ENCODE measurements at regions not wholly inside any gene's neighbourhood (a gene's known extent, or its start where the extent isn't known, plus 50 kb on each side); places are given as distances from the start of the nearest gene placed in this dataset.

- H3K4me3 ChIP-seq (ENCODE audit: control insufficient read depth, low read depth, low read length) = no peak overlapping the region
- no peak for DNase-seq (ENCODE audit: low read depth)
- no peak for TF ChIP-seq CTCF (IDR thresholded peaks at IDR 0.05; ENCODE audit: control insufficient read depth, insufficient read depth, low read depth, low read length, missing control alignments)
These were observed 789.8 kb upstream of the SLITRK5 start for GRCh38 chr13:86881390-86881789.

GRCh38 chr13:86882107-86882506 lies 789.1 kb upstream of the SLITRK5 start:
- TF ChIP-seq CTCF (IDR thresholded peaks at IDR 0.05; ENCODE audit: control insufficient read depth, insufficient read depth, low read depth, low read length, missing control alignments) = no peak
- H3K4me3 ChIP-seq (ENCODE audit: control insufficient read depth, low read depth, low read length) = no peak overlapping the region
- no peak for DNase-seq (ENCODE audit: low read depth)

- no peak overlapping the region for H3K4me3 ChIP-seq (ENCODE audit: control insufficient read depth, low read depth, low read length)
- no peak for DNase-seq (ENCODE audit: low read depth)
These were observed 788.3 kb upstream of the SLITRK5 start for GRCh38 chr13:86882835-86883234.

GRCh38 chr13:86892330-86892729 lies 778.8 kb upstream of the SLITRK5 start:
- TF ChIP-seq CTCF (IDR thresholded peaks at IDR 0.05; ENCODE audit: control insufficient read depth, insufficient read depth, low read depth, low read length, missing control alignments) = no peak
- no peak for DNase-seq (ENCODE audit: low read depth)
- H3K4me3 ChIP-seq (ENCODE audit: control insufficient read depth, low read depth, low read length) = no peak overlapping the region

More at GRCh38 chr13:86882835-86883234, 788.3 kb upstream of the SLITRK5 start:
- no peak for TF ChIP-seq CTCF (IDR thresholded peaks at IDR 0.05; ENCODE audit: control insufficient read depth, insufficient read depth, low read depth, low read length, missing control alignments)

GRCh38 chr13:86900906-86901305 lies 770.3 kb upstream of the SLITRK5 start:
- no peak for DNase-seq (ENCODE audit: low read depth)
- no peak overlapping the region for H3K4me3 ChIP-seq (ENCODE audit: control insufficient read depth, low read depth, low read length)
- TF ChIP-seq CTCF (IDR thresholded peaks at IDR 0.05; ENCODE audit: control insufficient read depth, insufficient read depth, low read depth, low read length, missing control alignments) = no peak

GRCh38 chr13:86906127-86906874 lies 764.9 kb upstream of the SLITRK5 start:
- H3K4me3 ChIP-seq (ENCODE audit: control insufficient read depth, low read depth, low read length) = no peak overlapping the region
- no peak for TF ChIP-seq CTCF (IDR thresholded peaks at IDR 0.05; ENCODE audit: control insufficient read depth, insufficient read depth, low read depth, low read length, missing control alignments)
- no peak for DNase-seq (ENCODE audit: low read depth)

All from AG09309 (cell line).